ENCODE measurements at regions not wholly inside any gene's neighbourhood (a gene's known extent, or its start where the extent isn't known, plus 50 kb on each side); places are given as distances from the start of the nearest gene placed in this dataset.

- H3K4me1 ChIP-seq (ENCODE audit: control insufficient read depth, low read depth, low read length): no peaks in the 10 kb centered on the region
- H3K27me3 ChIP-seq (ENCODE audit: control insufficient read depth, insufficient read depth, low read length): no peaks in the 10 kb centered on the region
- H3K4me3 ChIP-seq (ENCODE audit: low read length): no peak overlapping the region
- H3K9ac ChIP-seq (ENCODE audit: low read length): no peak overlapping the region
- H3K27ac ChIP-seq (ENCODE audit: low read length): no peak overlapping the region
- H3K9me3 ChIP-seq (ENCODE audit: control insufficient read depth, low read depth, low read length): no peaks in the 10 kb centered on the region
- no peaks in the 10 kb centered on the region for H3K36me3 ChIP-seq (ENCODE audit: control insufficient read depth, low read depth, low read length)
Observed at GRCh38 chr4:65023883-65024670, 614.8 kb upstream of the TECRL start.

GRCh38 chr4:65023081-65023480 is 613.8 kb upstream of the TECRL start:
- Histone ChIP-seq H3K36me3 (ENCODE audit: control insufficient read depth, low read depth, low read length) (no peaks in the 10 kb centered on the region), H3K4me1 (ENCODE audit: control insufficient read depth, low read depth, low read length) (peaks cover 2% of the 10 kb centered on the region), H3K27ac (ENCODE audit: low read length) (no peak overlapping the region), H3K9me3 (ENCODE audit: control insufficient read depth, low read depth, low read length) (no peaks in the 10 kb centered on the region), H3K27me3 (ENCODE audit: control insufficient read depth, insufficient read depth, low read length) (no peaks in the 10 kb centered on the region), H3K4me3 (ENCODE audit: low read length) (no peak overlapping the region), H3K9ac (ENCODE audit: low read length) (no peak overlapping the region)

- Histone ChIP-seq H3K9ac (ENCODE audit: low read length) (no peak overlapping the region), H3K27me3 (ENCODE audit: control insufficient read depth, insufficient read depth, low read length) (no peaks in the 10 kb centered on the region), H3K27ac (ENCODE audit: low read length) (no peak overlapping the region), H3K36me3 (ENCODE audit: control insufficient read depth, low read depth, low read length) (no peaks in the 10 kb centered on the region), H3K4me3 (ENCODE audit: low read length) (no peak overlapping the region), H3K4me1 (ENCODE audit: control insufficient read depth, low read depth, low read length) (peaks cover 3% of the 10 kb centered on the region), H3K9me3 (ENCODE audit: control insufficient read depth, low read depth, low read length) (no peaks in the 10 kb centered on the region)
Observed at GRCh38 chr4:65021737-65022136, 612.5 kb upstream of the TECRL start.

GRCh38 chr4:65021149-65021548 is 611.9 kb upstream of the TECRL start:
- peaks cover 3% of the 10 kb centered on the region for H3K4me1 ChIP-seq (ENCODE audit: control insufficient read depth, low read depth, low read length)
- H3K27me3 ChIP-seq (ENCODE audit: control insufficient read depth, insufficient read depth, low read length): no peaks in the 10 kb centered on the region
- H3K4me3 ChIP-seq (ENCODE audit: low read length): no peak overlapping the region
- H3K9me3 ChIP-seq (ENCODE audit: control insufficient read depth, low read depth, low read length): no peaks in the 10 kb centered on the region
- H3K9ac ChIP-seq (ENCODE audit: low read length): no peak overlapping the region
- no peaks in the 10 kb centered on the region for H3K36me3 ChIP-seq (ENCODE audit: control insufficient read depth, low read depth, low read length)
- no peak overlapping the region for H3K27ac ChIP-seq (ENCODE audit: low read length)

GRCh38 chr4:65019775-65020174 is 610.5 kb upstream of the TECRL start:
- H3K27ac ChIP-seq (ENCODE audit: low read length): no peak overlapping the region
- no peaks in the 10 kb centered on the region for H3K27me3 ChIP-seq (ENCODE audit: control insufficient read depth, insufficient read depth, low read length)
- no peaks in the 10 kb centered on the region for H3K36me3 ChIP-seq (ENCODE audit: control insufficient read depth, low read depth, low read length)
- H3K4me1 ChIP-seq (ENCODE audit: control insufficient read depth, low read depth, low read length): peaks cover 3% of the 10 kb centered on the region
- H3K4me3 ChIP-seq (ENCODE audit: low read length): no peak overlapping the region
- H3K9me3 ChIP-seq (ENCODE audit: control insufficient read depth, low read depth, low read length): no peaks in the 10 kb centered on the region
- H3K9ac ChIP-seq (ENCODE audit: low read length): no peak overlapping the region

GRCh38 chr4:65018313-65018712 is 609.1 kb upstream of the TECRL start:
- Histone ChIP-seq H3K9me3 (ENCODE audit: control insufficient read depth, low read depth, low read length) (no peaks in the 10 kb centered on the region), H3K27me3 (ENCODE audit: control insufficient read depth, insufficient read depth, low read length) (no peaks in the 10 kb centered on the region), H3K4me1 (ENCODE audit: control insufficient read depth, low read depth, low read length) (peaks cover 3% of the 10 kb centered on the region), H3K4me3 (ENCODE audit: low read length) (no peak overlapping the region), H3K27ac (ENCODE audit: low read length) (no peak overlapping the region), H3K9ac (ENCODE audit: low read length) (no peak overlapping the region), H3K36me3 (ENCODE audit: control insufficient read depth, low read depth, low read length) (no peaks in the 10 kb centered on the region)

- H3K9ac ChIP-seq (ENCODE audit: low read length): no peak overlapping the region
- H3K4me3 ChIP-seq (ENCODE audit: low read length): no peak overlapping the region
- no peak overlapping the region for H3K27ac ChIP-seq (ENCODE audit: low read length)
- no peaks in the 10 kb centered on the region for H3K36me3 ChIP-seq (ENCODE audit: control insufficient read depth, low read depth, low read length)
- peaks cover 3% of the 10 kb centered on the region for H3K4me1 ChIP-seq (ENCODE audit: control insufficient read depth, low read depth, low read length)
- no peaks in the 10 kb centered on the region for H3K27me3 ChIP-seq (ENCODE audit: control insufficient read depth, insufficient read depth, low read length)
- no peaks in the 10 kb centered on the region for H3K9me3 ChIP-seq (ENCODE audit: control insufficient read depth, low read depth, low read length)
Observed at GRCh38 chr4:65014078-65014477, 604.8 kb upstream of the TECRL start.

- no peaks in the 10 kb centered on the region for H3K4me1 ChIP-seq (ENCODE audit: control insufficient read depth, low read depth, low read length)
- no peak overlapping the region for H3K9ac ChIP-seq (ENCODE audit: low read length)
- no peaks in the 10 kb centered on the region for H3K36me3 ChIP-seq (ENCODE audit: control insufficient read depth, low read depth, low read length)
- no peak overlapping the region for H3K4me3 ChIP-seq (ENCODE audit: low read length)
- H3K27ac ChIP-seq (ENCODE audit: low read length): no peak overlapping the region
- H3K27me3 ChIP-seq (ENCODE audit: control insufficient read depth, insufficient read depth, low read length): no peaks in the 10 kb centered on the region
- H3K9me3 ChIP-seq (ENCODE audit: control insufficient read depth, low read depth, low read length): no peaks in the 10 kb centered on the region
Observed at GRCh38 chr4:65007841-65008439, 598.7 kb upstream of the TECRL start.

GRCh38 chr4:64975177-64975576 is 565.9 kb upstream of the TECRL start:
- Histone ChIP-seq H3K9me3 (ENCODE audit: control insufficient read depth, low read depth, low read length) (no peaks in the 10 kb centered on the region), H3K36me3 (ENCODE audit: control insufficient read depth, low read depth, low read length) (no peaks in the 10 kb centered on the region), H3K27me3 (ENCODE audit: control insufficient read depth, insufficient read depth, low read length) (no peaks in the 10 kb centered on the region), H3K9ac (ENCODE audit: low read length) (no peak overlapping the region), H3K27ac (ENCODE audit: low read length) (no peak overlapping the region), H3K4me3 (ENCODE audit: low read length) (no peak overlapping the region), H3K4me1 (ENCODE audit: control insufficient read depth, low read depth, low read length) (no peaks in the 10 kb centered on the region)

GRCh38 chr4:64969081-64969480 is 559.8 kb upstream of the TECRL start:
- H3K9ac ChIP-seq (ENCODE audit: low read length): no peak overlapping the region
- H3K27me3 ChIP-seq (ENCODE audit: control insufficient read depth, insufficient read depth, low read length): no peaks in the 10 kb centered on the region
- no peaks in the 10 kb centered on the region for H3K36me3 ChIP-seq (ENCODE audit: control insufficient read depth, low read depth, low read length)
- H3K27ac ChIP-seq (ENCODE audit: low read length): no peak overlapping the region
- H3K9me3 ChIP-seq (ENCODE audit: control insufficient read depth, low read depth, low read length): peaks cover 6% of the 10 kb centered on the region
- no peaks in the 10 kb centered on the region for H3K4me1 ChIP-seq (ENCODE audit: control insufficient read depth, low read depth, low read length)
- no peak overlapping the region for H3K4me3 ChIP-seq (ENCODE audit: low read length)

GRCh38 chr4:64967286-64967685 is 558.0 kb upstream of the TECRL start:
- no peak overlapping the region for H3K9ac ChIP-seq (ENCODE audit: low read length)
- no peak overlapping the region for H3K27ac ChIP-seq (ENCODE audit: low read length)
- H3K4me1 ChIP-seq (ENCODE audit: control insufficient read depth, low read depth, low read length): no peaks in the 10 kb centered on the region
- H3K36me3 ChIP-seq (ENCODE audit: control insufficient read depth, low read depth, low read length): no peaks in the 10 kb centered on the region
- H3K4me3 ChIP-seq (ENCODE audit: low read length): no peak overlapping the region
- peaks cover 6% of the 10 kb centered on the region for H3K9me3 ChIP-seq (ENCODE audit: control insufficient read depth, low read depth, low read length)
- no peaks in the 10 kb centered on the region for H3K27me3 ChIP-seq (ENCODE audit: control insufficient read depth, insufficient read depth, low read length)

- H3K27me3 ChIP-seq (ENCODE audit: control insufficient read depth, insufficient read depth, low read length): no peaks in the 10 kb centered on the region
- H3K9me3 ChIP-seq (ENCODE audit: control insufficient read depth, low read depth, low read length): no peaks in the 10 kb centered on the region
- H3K36me3 ChIP-seq (ENCODE audit: control insufficient read depth, low read depth, low read length): no peaks in the 10 kb centered on the region
- H3K4me3 ChIP-seq (ENCODE audit: low read length): no peak overlapping the region
- no peaks in the 10 kb centered on the region for H3K4me1 ChIP-seq (ENCODE audit: control insufficient read depth, low read depth, low read length)
- H3K9ac ChIP-seq (ENCODE audit: low read length): no peak overlapping the region
- no peak overlapping the region for H3K27ac ChIP-seq (ENCODE audit: low read length)
Observed at GRCh38 chr4:64960516-64960915, 551.3 kb upstream of the TECRL start.

Measured in iPS-18a (cell line).